RWPE2 (cell line): ENCODE measurements at regions not wholly inside any gene's neighbourhood (a gene's known extent, or its start where the extent isn't known, plus 50 kb on each side); places are given as distances from the start of the nearest gene placed in this dataset.

Experiments
- ATAC-seq: fragments of 200-7000 bp; cut with Tn5 transposase; 3 replicates; pipeline ENCODE4 v1.9.1; 2021; ENCODE audit warnings: low read depth
- DNase-seq: peaks from one replicate; pipeline ENCODE4 v3.0.0-alpha.2; 2020; ENCODE audit warnings: low spot score
- H3K27ac ChIP-seq: fragments of 450-650 bp; 2 replicates; pipeline ENCODE4 v1.5.1; 2017; ENCODE audit warnings: mild to moderate bottlenecking; ENCODE audit not compliant: poor library complexity, severe bottlenecking
- H3K27me3 ChIP-seq: fragments of 250-450 bp; sonication (Bioruptor Pico); 2 replicates; pipeline ENCODE4 v1.5.1; 2021; ENCODE audit warnings: mild to moderate bottlenecking, moderate library complexity; ENCODE audit not compliant: insufficient read depth, poor library complexity, severe bottlenecking
- H3K36me3 ChIP-seq: fragments of 250-450 bp; sonication (Bioruptor Pico); 2 replicates; pipeline ENCODE4 v1.5.1; 2020; ENCODE audit warnings: low read depth, mild to moderate bottlenecking, moderate library complexity
- H3K4me1 ChIP-seq: fragments of 250-450 bp; sonication (Bioruptor Pico); 2 replicates; pipeline ENCODE4 v1.5.1; 2021; ENCODE audit warnings: mild to moderate bottlenecking, moderate library complexity; ENCODE audit not compliant: insufficient read depth, poor library complexity, severe bottlenecking
- H3K4me3 ChIP-seq: fragments of 250-450 bp; sonication (Bioruptor Pico); 2 replicates; pipeline ENCODE4 v1.5.1; 2021; ENCODE audit warnings: mild to moderate bottlenecking, moderate library complexity; ENCODE audit not compliant: severe bottlenecking
- H3K9me3 ChIP-seq: fragments of 250-450 bp; sonication (Bioruptor Pico); 2 replicates; pipeline ENCODE4 v1.5.1; 2021; ENCODE audit warnings: mild to moderate bottlenecking, moderate library complexity; ENCODE audit not compliant: severe bottlenecking
- TF ChIP-seq, protein P1 (sequence below): fragments of 450-650 bp; IDR thresholded peaks from one replicate; pipeline ENCODE4 v1.5.1; 2017; ENCODE audit warnings: mild to moderate bottlenecking, moderate library complexity; ENCODE audit not compliant: poor library complexity, severe bottlenecking

DNA sequence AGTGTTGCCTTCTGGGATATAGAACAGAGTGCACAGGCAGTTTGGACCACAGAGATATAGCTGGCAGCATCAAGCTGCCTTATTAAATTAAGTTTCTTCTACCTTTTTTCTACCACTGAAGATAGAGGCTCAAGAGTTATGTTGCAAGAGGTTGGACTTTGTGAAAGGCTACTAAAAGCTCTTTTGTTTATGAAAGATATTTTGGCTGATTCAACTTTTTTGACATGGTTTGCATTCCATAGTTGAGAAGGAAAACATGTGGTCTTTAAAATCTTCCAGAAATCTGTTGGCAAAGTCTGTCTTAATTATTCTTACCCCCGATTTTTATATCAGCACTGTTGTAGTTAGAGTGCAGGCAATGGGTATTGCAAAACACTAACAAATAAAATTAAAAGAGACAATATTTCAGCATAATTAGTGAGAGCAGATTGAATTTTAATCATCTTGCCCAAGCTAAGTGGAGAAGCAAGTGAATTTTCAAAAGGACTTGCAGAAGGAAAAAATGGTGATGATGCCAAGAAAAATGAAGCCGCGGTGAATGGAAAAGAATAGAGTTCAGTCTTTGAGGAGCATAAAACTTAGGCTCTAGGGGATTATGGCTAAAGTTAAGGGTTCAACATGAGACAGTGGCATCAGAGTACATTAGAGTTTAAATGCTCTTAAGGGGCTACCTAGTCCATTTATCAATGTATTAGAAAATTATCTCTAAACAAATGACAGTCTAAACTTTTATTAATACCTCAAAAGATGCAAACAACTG lies 450.9 kb upstream of the CNTNAP2 start:
- no peaks in the 10 kb centered on the region for H3K4me1 ChIP-seq
- no peaks in the 10 kb centered on the region for H3K9me3 ChIP-seq
- ATAC-seq (no peak), DNase-seq (no peak)
- TF ChIP-seq, protein P1, sequence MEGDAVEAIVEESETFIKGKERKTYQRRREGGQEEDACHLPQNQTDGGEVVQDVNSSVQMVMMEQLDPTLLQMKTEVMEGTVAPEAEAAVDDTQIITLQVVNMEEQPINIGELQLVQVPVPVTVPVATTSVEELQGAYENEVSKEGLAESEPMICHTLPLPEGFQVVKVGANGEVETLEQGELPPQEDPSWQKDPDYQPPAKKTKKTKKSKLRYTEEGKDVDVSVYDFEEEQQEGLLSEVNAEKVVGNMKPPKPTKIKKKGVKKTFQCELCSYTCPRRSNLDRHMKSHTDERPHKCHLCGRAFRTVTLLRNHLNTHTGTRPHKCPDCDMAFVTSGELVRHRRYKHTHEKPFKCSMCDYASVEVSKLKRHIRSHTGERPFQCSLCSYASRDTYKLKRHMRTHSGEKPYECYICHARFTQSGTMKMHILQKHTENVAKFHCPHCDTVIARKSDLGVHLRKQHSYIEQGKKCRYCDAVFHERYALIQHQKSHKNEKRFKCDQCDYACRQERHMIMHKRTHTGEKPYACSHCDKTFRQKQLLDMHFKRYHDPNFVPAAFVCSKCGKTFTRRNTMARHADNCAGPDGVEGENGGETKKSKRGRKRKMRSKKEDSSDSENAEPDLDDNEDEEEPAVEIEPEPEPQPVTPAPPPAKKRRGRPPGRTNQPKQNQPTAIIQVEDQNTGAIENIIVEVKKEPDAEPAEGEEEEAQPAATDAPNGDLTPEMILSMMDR, result no peak
- H3K36me3 ChIP-seq, result no peaks in the 10 kb centered on the region
- no peak overlapping the region for H3K27ac ChIP-seq
- H3K27me3 ChIP-seq, result no peaks in the 10 kb centered on the region
- no peak overlapping the region for H3K4me3 ChIP-seq

DNA sequence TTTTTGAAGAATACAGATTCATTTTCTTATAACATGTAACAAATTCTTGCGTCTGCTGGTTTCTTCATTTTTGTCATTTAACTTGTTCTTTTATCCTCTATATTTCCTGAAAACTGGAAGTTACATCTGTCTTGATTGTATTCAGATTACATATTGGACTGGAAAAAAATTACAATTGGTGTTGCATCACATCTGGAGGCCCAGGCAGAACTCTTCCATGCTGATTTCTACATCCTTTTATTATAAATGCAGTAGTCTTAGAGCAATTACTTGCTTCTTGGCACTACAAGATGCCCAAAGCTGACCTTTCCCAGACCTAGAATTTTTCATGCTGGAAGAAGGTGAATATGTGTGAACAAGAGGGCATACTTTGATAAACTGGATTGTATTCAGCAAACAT lies 460.9 kb upstream of the CNTNAP2 start:
- DNase-seq (no peak), ATAC-seq (no peak)
- Histone ChIP-seq H3K27ac (no peak overlapping the region), H3K36me3 (no peaks in the 10 kb centered on the region), H3K9me3 (peaks cover 5% of the 10 kb centered on the region), H3K4me1 (no peaks in the 10 kb centered on the region), H3K4me3 (no peak overlapping the region), H3K27me3 (no peaks in the 10 kb centered on the region)
- TF ChIP-seq, protein P1, result no peak

DNA sequence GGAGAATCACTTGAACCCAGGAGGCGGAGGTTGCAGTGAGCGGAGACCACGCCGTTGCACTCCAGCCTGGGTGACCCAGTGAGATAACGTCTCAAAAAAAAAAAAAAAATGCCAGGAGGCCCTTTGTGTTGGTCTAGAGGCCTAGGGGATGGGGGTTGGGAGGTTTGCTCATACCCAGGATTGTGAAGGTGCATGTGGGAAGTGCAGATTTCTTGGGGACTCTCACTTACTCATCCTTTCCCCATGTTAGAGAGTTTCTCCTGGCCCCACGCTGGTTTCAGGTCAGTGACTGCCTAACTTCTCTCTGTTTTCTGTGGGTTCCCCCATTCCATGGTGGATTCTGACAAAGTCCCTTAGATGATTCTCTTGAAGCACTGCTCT lies 471.5 kb upstream of the CNTNAP2 start:
- Histone ChIP-seq H3K36me3 (no peaks in the 10 kb centered on the region), H3K4me1 (no peaks in the 10 kb centered on the region), H3K9me3 (peaks cover 2% of the 10 kb centered on the region), H3K4me3 (no peak overlapping the region), H3K27me3 (no peaks in the 10 kb centered on the region), H3K27ac (no peak overlapping the region)
- TF ChIP-seq, protein P1, result no peak
- DNase-seq (no peak), ATAC-seq (no peak)

DNA sequence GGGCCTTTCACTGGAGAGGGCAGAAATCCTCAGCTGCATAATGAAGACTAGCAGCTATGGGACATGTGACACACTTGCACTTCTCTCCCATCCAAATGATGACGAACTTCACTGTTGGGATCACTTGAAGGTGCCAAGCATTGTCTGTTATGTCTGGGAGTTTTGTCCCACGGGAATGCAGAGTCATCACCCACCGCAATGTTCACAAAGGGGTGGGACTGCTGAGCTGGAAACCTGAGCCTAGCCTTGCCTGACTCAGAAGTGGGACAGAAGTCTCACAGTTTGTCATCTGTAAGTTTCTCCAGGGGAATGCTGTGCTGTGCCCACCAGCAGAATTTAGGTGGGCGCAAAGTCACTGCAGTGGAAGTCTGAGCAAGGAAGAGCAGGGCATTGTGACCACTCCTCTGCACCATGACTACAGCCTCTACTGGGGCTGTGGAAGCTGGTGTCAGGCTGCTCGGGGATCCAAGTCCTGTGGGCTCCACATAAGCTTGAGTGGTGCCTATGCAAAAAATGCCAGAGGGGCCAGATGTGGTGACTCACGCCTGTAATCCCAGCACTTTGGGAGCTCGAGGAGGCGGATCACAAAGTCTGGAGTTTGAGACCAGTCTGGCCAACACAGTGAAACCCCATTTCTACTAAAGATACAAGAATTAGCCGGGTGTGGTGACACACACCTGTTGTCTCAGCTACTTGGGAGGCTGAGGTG lies 472.0 kb upstream of the CNTNAP2 start:
- ATAC-seq, result no peak
- TF ChIP-seq, protein P1, result no peak
- H3K27ac ChIP-seq, result no peak overlapping the region

DNA sequence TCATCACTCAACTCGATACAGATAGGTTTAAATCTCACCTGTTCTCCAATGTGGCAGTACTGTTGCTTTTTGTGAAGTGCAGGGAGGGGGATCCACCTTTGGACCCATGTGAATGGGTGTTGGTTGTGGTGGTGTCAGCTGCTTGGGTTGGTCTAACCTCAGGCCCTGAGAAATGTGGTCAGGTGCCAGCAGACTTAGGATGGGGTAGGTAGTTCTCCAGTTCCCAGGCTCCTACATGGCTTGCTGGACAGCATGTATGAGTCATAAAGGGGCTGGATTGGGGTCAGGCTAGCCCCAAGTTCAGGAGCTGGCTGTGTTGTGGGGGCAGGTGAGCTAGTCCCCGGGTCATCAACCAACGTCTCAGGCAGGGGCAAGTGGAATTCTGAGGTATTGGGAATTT lies 472.6 kb upstream of the CNTNAP2 start:
- ATAC-seq, result no peak

More for the DNA sequence above, 472.0 kb upstream of the CNTNAP2 start:
- H3K27me3 ChIP-seq, result no peaks in the 10 kb centered on the region
- no peak overlapping the region for H3K4me3 ChIP-seq
- no peaks in the 10 kb centered on the region for H3K36me3 ChIP-seq
- H3K9me3 ChIP-seq, result peaks cover 2% of the 10 kb centered on the region
- no peak for DNase-seq
- no peaks in the 10 kb centered on the region for H3K4me1 ChIP-seq

More for the DNA sequence above, 472.6 kb upstream of the CNTNAP2 start:
- H3K4me3 ChIP-seq, result no peak overlapping the region
- DNase-seq, result no peak
- no peak overlapping the region for H3K27ac ChIP-seq
- no peaks in the 10 kb centered on the region for H3K27me3 ChIP-seq
- peaks cover 2% of the 10 kb centered on the region for H3K9me3 ChIP-seq
- H3K36me3 ChIP-seq, result no peaks in the 10 kb centered on the region
- TF ChIP-seq, protein P1, result no peak
- H3K4me1 ChIP-seq, result no peaks in the 10 kb centered on the region
